Activated T-helper 1 cell treated with anti-CD3 and anti-CD28 coated beads, Interleukin-12 subunit alpha, Interleukin-12 subunit beta, Interleukin-2, Interleukin-4 antibody, amounts not matched to agents 30 ng/mL and 10 ng/mL and 1 ng/mL, durations not matched to agents 14 hours and 24 hours and 36 hours (primary cell): ENCODE measurements at regions not wholly inside any gene's neighbourhood (a gene's known extent, or its start where the extent isn't known, plus 50 kb on each side); places are given as distances from the start of the nearest gene placed in this dataset.
"Not testable (repeated sequence)": the region's sequence is repeated elsewhere in the genome, so short reads cannot be mapped to it uniquely, and the experiment has no call there.

Experiments
- DNase-seq: peaks from one replicate; pipeline ENCODE4 v3.0.0; 2021; ENCODE audit warnings: low spot score
- H3K27ac Mint-ChIP-seq: one replicate; pipeline ENCODE4 v1.8.0; 2021; ENCODE audit warnings: mild to moderate bottlenecking, mixed read lengths
- H3K27me3 Mint-ChIP-seq: one replicate; pipeline ENCODE4 v1.8.0; 2022; ENCODE audit warnings: mild to moderate bottlenecking, moderate library complexity, mixed read lengths; ENCODE audit not compliant: insufficient read depth
- H3K36me3 Mint-ChIP-seq: one replicate; pipeline ENCODE4 v1.8.0; 2021; ENCODE audit warnings: low read depth, mixed read lengths
- H3K4me1 Mint-ChIP-seq: one replicate; pipeline ENCODE4 v1.8.0; 2021; ENCODE audit warnings: low read depth, mixed read lengths
- H3K4me3 Mint-ChIP-seq: one replicate; pipeline ENCODE4 v1.8.0; 2021; ENCODE audit warnings: mild to moderate bottlenecking, moderate library complexity, mixed read lengths
- H3K9me3 Mint-ChIP-seq: one replicate; pipeline ENCODE4 v1.8.0; 2021; ENCODE audit warnings: mixed read lengths
- intact Hi-C: fragments of 100-400 bp; cut with micrococcal nuclease; formaldehyde crosslinking; loops from one replicate; pipeline ENCODE4 v1.15.1; 2024

DNA sequence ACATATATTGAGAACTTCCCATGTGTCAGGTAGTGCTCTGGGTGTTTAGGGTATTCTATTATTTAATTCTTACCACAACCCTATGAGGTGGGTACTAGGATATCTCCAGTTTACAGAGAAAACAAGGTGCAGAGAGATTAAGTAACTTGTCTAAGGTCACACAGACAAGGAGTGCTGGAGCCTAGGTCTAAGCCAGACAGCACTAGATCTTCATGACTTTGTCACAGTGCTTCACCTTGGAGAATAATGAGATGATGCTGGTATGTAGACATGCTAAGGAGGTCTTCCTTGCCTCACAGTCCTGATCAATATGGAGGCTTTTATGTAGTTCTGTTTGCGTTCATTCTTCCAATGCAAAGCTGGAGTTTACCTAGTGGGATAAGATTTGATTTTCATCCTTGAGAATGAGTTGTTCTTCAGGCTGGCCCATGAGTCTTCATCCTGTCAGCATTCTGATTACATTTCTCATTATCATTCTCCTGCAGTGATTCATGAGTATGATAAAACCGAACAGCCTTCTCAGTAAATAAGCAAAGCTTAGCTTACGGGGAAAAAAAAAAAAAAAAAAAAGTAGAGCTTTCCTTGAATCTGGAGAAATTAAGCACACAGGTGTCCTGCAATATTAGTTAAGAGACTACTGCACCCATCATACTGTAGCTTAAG, 176.3 kb downstream of the C9orf152 start:
- Mint-ChIP-seq H3K27me3 (peaks cover 10% of the 10 kb centered on the region), H3K4me3 (no peak overlapping the region), H3K4me1 (peaks cover 38% of the 10 kb centered on the region), H3K27ac (no peak overlapping the region), H3K36me3 (peaks cover 2% of the 10 kb centered on the region), H3K9me3 (no peaks in the 10 kb centered on the region)
- no peak for DNase-seq
- intact Hi-C loops: no loop called here

DNA sequence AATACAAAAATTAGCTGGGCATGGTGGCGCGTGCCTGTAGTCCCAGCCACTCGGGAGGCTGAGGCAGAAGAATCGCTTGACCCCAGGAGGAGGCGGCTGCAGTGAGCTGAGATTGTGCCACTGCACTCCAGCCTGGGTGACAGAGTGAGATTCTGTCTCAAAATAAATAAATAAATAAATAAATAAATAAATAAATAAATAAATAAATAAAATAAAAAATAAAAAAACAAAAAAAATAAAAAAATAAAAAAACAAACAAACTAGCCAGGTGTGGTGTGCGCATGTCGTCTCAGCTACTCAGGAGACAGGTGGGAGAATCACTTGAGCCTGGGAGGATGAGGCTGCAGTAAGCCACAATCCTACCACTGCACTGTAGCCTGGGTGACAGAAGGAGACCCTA, 175.4 kb downstream of the C9orf152 start:
- H3K36me3 Mint-ChIP-seq, H3K4me3 Mint-ChIP-seq, H3K27ac Mint-ChIP-seq, DNase-seq, intact Hi-C loops, H3K27me3 Mint-ChIP-seq, H3K9me3 Mint-ChIP-seq: not testable (repeated sequence)
- peaks cover 36% of the 10 kb centered on the region for H3K4me1 Mint-ChIP-seq

DNA sequence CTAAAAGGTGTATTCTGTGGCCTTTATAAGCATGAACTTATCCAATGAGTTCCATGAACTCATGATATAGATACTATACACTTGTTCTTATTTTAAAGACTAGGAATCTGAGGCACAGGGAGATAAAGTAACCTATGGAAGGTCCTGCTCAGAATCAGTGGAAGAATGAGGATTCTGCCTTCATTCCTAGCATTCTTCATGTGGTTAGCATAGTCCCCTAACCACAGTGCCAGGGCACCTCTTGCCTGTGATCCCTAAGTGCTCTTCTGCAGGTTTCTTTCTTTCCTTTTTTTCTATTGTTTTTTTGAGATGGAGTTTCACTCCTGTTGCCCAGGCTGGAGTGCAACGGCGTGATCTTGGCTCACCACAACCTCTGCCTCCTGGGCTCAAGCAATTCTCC, 174.1 kb downstream of the C9orf152 start:
- intact Hi-C loops: no loop called here
- no peaks in the 10 kb centered on the region for H3K9me3 Mint-ChIP-seq
- no peak for DNase-seq

GRCh38 chr9:110036286-110036685, 171.7 kb downstream of the C9orf152 start:
- Mint-ChIP-seq H3K27me3 (no peaks in the 10 kb centered on the region), H3K4me3 (no peak overlapping the region), H3K27ac (no peak overlapping the region), H3K36me3 (no peaks in the 10 kb centered on the region), H3K9me3 (no peaks in the 10 kb centered on the region), H3K4me1 (peaks cover 10% of the 10 kb centered on the region)
- DNase-seq: no peak
- intact Hi-C loops: no loop called here

More for the DNA sequence above, 174.1 kb downstream of the C9orf152 start:
- H3K27ac Mint-ChIP-seq: no peak overlapping the region
- no peak overlapping the region for H3K4me3 Mint-ChIP-seq
- no peaks in the 10 kb centered on the region for H3K27me3 Mint-ChIP-seq
- peaks cover 27% of the 10 kb centered on the region for H3K4me1 Mint-ChIP-seq
- H3K36me3 Mint-ChIP-seq: no peaks in the 10 kb centered on the region

DNA sequence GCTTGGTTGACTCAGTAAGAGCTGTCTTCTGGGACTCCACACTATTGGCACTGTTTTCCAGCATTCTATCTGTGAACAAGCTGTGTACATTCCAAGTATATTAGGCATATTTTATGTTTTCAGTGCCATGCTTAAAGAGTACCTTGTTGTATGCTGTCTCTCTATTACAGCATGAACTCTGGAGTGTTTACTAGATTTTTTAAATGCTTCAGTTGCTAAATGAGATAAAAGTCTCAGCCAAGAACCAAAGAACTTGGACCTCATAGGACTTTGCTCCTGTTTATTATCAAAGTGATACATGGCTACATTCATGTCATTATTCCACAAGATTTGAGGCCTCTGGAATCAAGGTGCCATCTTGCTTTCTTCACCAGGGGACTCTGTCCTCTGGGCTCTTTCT, 167.2 kb downstream of the C9orf152 start:
- DNase-seq: no peak
- Mint-ChIP-seq H3K4me1 (peaks cover 13% of the 10 kb centered on the region), H3K4me3 (no peak overlapping the region), H3K36me3 (peaks cover 1% of the 10 kb centered on the region), H3K9me3 (no peaks in the 10 kb centered on the region), H3K27me3 (no peaks in the 10 kb centered on the region), H3K27ac (no peak overlapping the region)
- intact Hi-C loops: loop anchor here (5.0 kb wide), 1 partner anchor 48 kb away; no protein-coding TSS in a partner anchor

GRCh38 chr9:110041452-110041851, 166.5 kb downstream of the C9orf152 start:
- Mint-ChIP-seq H3K4me1 (peaks cover 11% of the 10 kb centered on the region), H3K27ac (no peak overlapping the region), H3K36me3 (peaks cover 1% of the 10 kb centered on the region), H3K9me3 (no peaks in the 10 kb centered on the region), H3K27me3 (no peaks in the 10 kb centered on the region), H3K4me3 (no peak overlapping the region)
- intact Hi-C loops: loop anchor here (5.0 kb wide), 1 partner anchor 49 kb away; no protein-coding TSS in a partner anchor
- DNase-seq: no peak

- Mint-ChIP-seq H3K36me3 (peaks cover 14% of the 10 kb centered on the region), H3K9me3 (no peaks in the 10 kb centered on the region), H3K27ac (peak overlapping the region; percentile 89), H3K4me1 (peaks cover 48% of the 10 kb centered on the region), H3K27me3 (no peaks in the 10 kb centered on the region), H3K4me3 (peak overlapping the region; percentile 93)
- intact Hi-C loops: loop anchor here (5.0 kb wide), 1 partner anchor 170 kb away; no protein-coding TSS in a partner anchor
- no peak for DNase-seq
These were observed 160.6 kb downstream of the C9orf152 start for GRCh38 chr9:110047232-110047954.

- peaks cover 18% of the 10 kb centered on the region for H3K36me3 Mint-ChIP-seq
- H3K9me3 Mint-ChIP-seq: no peaks in the 10 kb centered on the region
- peak overlapping the region; percentile 93 for H3K4me3 Mint-ChIP-seq
- peaks cover 54% of the 10 kb centered on the region for H3K4me1 Mint-ChIP-seq
- H3K27ac Mint-ChIP-seq: peak overlapping the region; percentile 89
- intact Hi-C loops: loop anchor here (1.0 to 5.0 kb wide), 8 partner anchors 74 to 209 kb away; partner anchors contain the start of gene TXN
- no peak for DNase-seq
- no peaks in the 10 kb centered on the region for H3K27me3 Mint-ChIP-seq
These were observed 160.0 kb downstream of the C9orf152 start for GRCh38 chr9:110047955-110048402.

GRCh38 chr9:110048403-110048975, 159.5 kb downstream of the C9orf152 start:
- Mint-ChIP-seq H3K4me1 (peaks cover 58% of the 10 kb centered on the region), H3K27ac (peak overlapping the region; percentile 89), H3K36me3 (peaks cover 19% of the 10 kb centered on the region), H3K9me3 (no peaks in the 10 kb centered on the region), H3K4me3 (peak overlapping the region; percentile 93), H3K27me3 (no peaks in the 10 kb centered on the region)
- DNase-seq: peak; percentile 81
- intact Hi-C loops: loop anchor here (1.0 to 5.0 kb wide), 8 partner anchors 74 to 208 kb away; partner anchors contain the start of gene TXN

GRCh38 chr9:110048976-110049698, 158.8 kb downstream of the C9orf152 start:
- Mint-ChIP-seq H3K4me1 (peaks cover 63% of the 10 kb centered on the region), H3K36me3 (peaks cover 22% of the 10 kb centered on the region), H3K4me3 (peak overlapping the region; percentile 93), H3K27me3 (no peaks in the 10 kb centered on the region), H3K27ac (peak overlapping the region; percentile 84), H3K9me3 (no peaks in the 10 kb centered on the region)
- DNase-seq: peak; percentile 11
- intact Hi-C loops: loop anchor here (1.0 to 5.0 kb wide), 8 partner anchors 75 to 208 kb away; partner anchors contain the start of gene TXN

DNA sequence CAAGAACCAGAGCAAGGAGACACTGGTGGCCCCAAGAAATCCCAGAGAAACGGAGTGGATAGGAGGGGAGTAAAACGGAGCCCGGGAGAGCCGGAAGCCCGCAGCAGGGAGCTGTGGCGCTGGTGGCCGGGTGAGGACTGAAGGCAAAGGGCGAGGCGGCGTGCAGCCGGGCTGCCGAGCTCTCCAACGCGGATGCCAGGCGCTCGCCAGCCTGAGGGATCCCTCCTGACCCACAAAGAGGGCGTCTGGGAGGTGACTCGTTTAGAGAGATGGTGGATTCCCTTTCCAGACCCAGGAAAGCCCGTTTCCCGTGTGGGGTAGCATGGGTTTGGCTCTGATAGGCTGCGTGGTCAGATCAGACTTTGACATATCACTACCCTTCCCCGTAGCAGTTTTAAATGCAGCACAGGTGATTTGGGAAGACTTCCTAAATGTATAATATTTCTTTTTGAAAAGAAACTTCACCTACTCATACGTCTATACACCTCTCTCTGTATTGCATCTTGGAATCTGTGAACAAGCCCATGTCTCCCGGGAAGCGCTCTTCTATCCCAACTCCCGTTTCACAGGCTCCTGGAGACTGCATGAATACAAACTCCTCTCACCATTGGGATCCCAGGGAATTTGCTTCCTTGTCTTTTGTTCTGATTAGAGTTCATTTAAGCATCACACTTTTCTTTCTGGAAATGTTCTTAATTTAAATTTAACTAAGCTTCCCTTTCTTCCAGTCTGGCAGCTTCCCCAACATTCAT, 158.1 kb downstream of the C9orf152 start:
- intact Hi-C loops: loop anchor here (2.0 to 10.0 kb wide), 4 partner anchors 147 to 945 kb away; partner anchors contain the start of gene TXN
- Mint-ChIP-seq H3K27me3 (no peaks in the 10 kb centered on the region), H3K9me3 (no peaks in the 10 kb centered on the region), H3K27ac (peak overlapping the region; percentile 84), H3K4me1 (peaks cover 63% of the 10 kb centered on the region), H3K4me3 (peak overlapping the region; percentile 93), H3K36me3 (peaks cover 22% of the 10 kb centered on the region)
- DNase-seq: peak; percentile 20

DNA sequence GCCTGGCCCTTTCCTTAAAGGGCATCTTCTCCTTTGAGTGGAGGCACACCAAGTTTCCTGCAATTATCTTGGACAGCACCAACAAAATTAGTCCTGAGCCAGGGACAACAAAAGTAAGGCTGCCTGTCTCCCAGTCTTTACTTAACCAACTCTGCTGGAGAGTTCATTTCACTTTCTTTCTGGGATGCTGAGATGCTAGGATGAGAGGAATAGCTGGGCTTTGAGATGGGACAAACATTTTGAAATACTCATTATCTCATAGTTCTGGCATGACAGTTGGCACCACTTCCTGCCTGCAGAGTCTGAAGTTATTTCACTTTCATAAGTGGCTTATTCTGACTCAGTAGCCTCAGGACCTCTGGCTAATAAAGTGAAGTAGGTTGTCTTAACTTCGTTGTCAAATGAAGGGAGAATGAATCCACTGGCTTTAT, 157.0 kb downstream of the C9orf152 start:
- Mint-ChIP-seq H3K4me1 (peaks cover 69% of the 10 kb centered on the region), H3K27ac (peak overlapping the region; percentile 83), H3K27me3 (no peaks in the 10 kb centered on the region), H3K9me3 (no peaks in the 10 kb centered on the region), H3K4me3 (peak overlapping the region; percentile 93), H3K36me3 (peaks cover 24% of the 10 kb centered on the region)
- intact Hi-C loops: loop anchor here (1.0 to 10.0 kb wide), 2 partner anchors 101 to 946 kb away; no protein-coding TSS in a partner anchor
- peak; percentile 24 for DNase-seq
